ENCODE measurements at regions not wholly inside any gene's neighbourhood (a gene's known extent, or its start where the extent isn't known, plus 50 kb on each side); places are given as distances from the start of the nearest gene placed in this dataset.

- TF ChIP-seq REST (IDR thresholded peaks at IDR 0.05; ENCODE audit: insufficient replicate concordance, low read depth) = no peak
- no peak for TF ChIP-seq CTCF (IDR thresholded peaks at IDR 0.05; ENCODE audit: insufficient read depth, low read length)
Measured at GRCh38 chr4:127506283-127506682, 126.5 kb upstream of the INTU start.

Data from HL-60 (cell line).